Heart right ventricle (tissue), 16 donors: ENCODE measurements at regions not wholly inside any gene's neighbourhood (a gene's known extent, or its start where the extent isn't known, plus 50 kb on each side); places are given as distances from the start of the nearest gene placed in this dataset.

ENCODE experiments used
- ATAC-seq, 8 donors: fragments of 200-7000 bp; cut with Tn5 transposase; one replicate each; pipeline ENCODE4 v1.9.1; 2020; ENCODE audit warnings: mild to moderate bottlenecking in 8 of 8, moderate library complexity in 8 of 8, moderate number of reproducible peaks in 1 of 8
- DNase-seq, 2 donors: peaks; one replicate each; pipeline ENCODE4 v3.0.0-alpha.2; 2020
- H3K27ac ChIP-seq, 10 donors: fragments of 200-600 bp; sonication (generic) in 2 of 10; one replicate each; pipeline versions ENCODE4 v1.5.0 to v1.8.0; 2020 to 2022; ENCODE audit warnings: mild to moderate bottlenecking in 3 of 10
- H3K27me3 ChIP-seq, 7 donors: fragments of 200-600 bp; one replicate each; pipeline ENCODE4 v1.8.0; 2021 to 2022; ENCODE audit warnings: mild to moderate bottlenecking in 2 of 7
- H3K36me3 ChIP-seq, 9 donors: fragments of 200-600 bp; sonication (generic) in 1 of 9; one replicate each; pipeline versions ENCODE4 v1.5.0 to v1.8.0; 2020 to 2022; ENCODE audit warnings: mild to moderate bottlenecking in 2 of 9
- H3K4me1 ChIP-seq, 9 donors: fragments of 200-600 bp; sonication (generic) in 1 of 9; one replicate each; pipeline versions ENCODE4 v1.5.0 to v1.8.0; 2020 to 2022; ENCODE audit warnings: mild to moderate bottlenecking in 4 of 9
- H3K4me3 ChIP-seq, 10 donors: fragments of 200-600 bp; sonication (generic) in 2 of 10; one replicate each; pipeline versions ENCODE4 v1.5.0 to v1.8.0; 2020 to 2022; ENCODE audit warnings: mild to moderate bottlenecking in 7 of 10, moderate library complexity in 2 of 10
- H3K9me3 ChIP-seq, 11 donors: fragments of 200-600 bp in 10 of 11; sonication (generic) in 2 of 11; one replicate each; pipeline versions ENCODE4 v1.5.0 to v1.8.0; 2013 to 2022; ENCODE audit warnings: mild to moderate bottlenecking in 2 of 11, control low read depth in 1 of 11, moderate library complexity in 1 of 11
- WGBS, 2 donors: extraction: QIAGEN DNeasy Blood & Tissue Kit; methylation state at CpG; one replicate each; pipeline ENCODE4 v1.1.7; 2013; ENCODE audit warnings: inconsistent platforms in 1 of 2; 5-methylcytosine and 5-hydroxymethylcytosine counted together
- intact Hi-C, 10 donors: fragments of 100-400 bp; cut with DNase I; formaldehyde crosslinking; loops; one replicate each; pipeline versions ENCODE4 v1.11.1 to v1.14.2; 2022
- TF ChIP-seq, protein P1 (sequence below), 9 donors: fragments of 200-600 bp; sonication (generic) in 2 of 9; IDR thresholded peaks; one replicate each; pipeline versions ENCODE4 v1.5.0 to v1.8.0; 2021 to 2022; ENCODE audit warnings: antibody characterized with exemption in 9 of 9, mild to moderate bottlenecking in 5 of 9, moderate library complexity in 1 of 9
- donor health status: Arrhythmogenic right ventricular cardiomyopathy.
- donor health status: ischemic (EF 13 %, LVEDD 7.1; RV severe dilation, severe dysfunction).
- donor health status: healthy with polysubstance abuse.
- donor health status: DM: no; HTN: yes; CAD: no.
- donor health status: DM: no; HTN: no; CAD: no.
- donor health status: ischemic (EF 25% LVEDD 6.9; RV normal size, moderate dysfunction).
- donor health status: ischemic (EF 25% LVEDD 5.7; RV mildly dilated, moderate dysfunction).
- donor health status: healthy.
- donor health status: DM: yes; HTN: yes; CAD: no.
- donor health status: Ischemic cardiomyopathy.
- donor health status: ischemic (EF 35%, LVEDD 5.7; RV mildly dilated, moderate dysfunction).
- donor health status: nonischemic (EF 11% LVEDD 7.7; RV severe dilation, severe dysfunction).
- donor health status: DM: yes; HTN: yes; CAD: no.
- donor health status: PGD.
- donor health status: ischemic (EF 29% LVEDD 5.4; RV normal size, mild dysfunction).
- donor health status: nonischemic (EF 23%, LVEDD 6.1; RV moderate dilation, normal function).

GRCh38 chr3:31367518-31367917 lies 165.2 kb upstream of the STT3B start:
- intact Hi-C loops = no loop called here
- DNase-seq = no peak
- H3K27me3 ChIP-seq = no peaks in the 10 kb centered on the region
- H3K9me3 ChIP-seq = peaks cover 0 to 3% (median 0%) of the 10 kb centered on the region in 11 donors
- 94 to 96% methylated on average over 2 of the region's 2 CpGs for WGBS, 2 donors
- TF ChIP-seq, protein P1, sequence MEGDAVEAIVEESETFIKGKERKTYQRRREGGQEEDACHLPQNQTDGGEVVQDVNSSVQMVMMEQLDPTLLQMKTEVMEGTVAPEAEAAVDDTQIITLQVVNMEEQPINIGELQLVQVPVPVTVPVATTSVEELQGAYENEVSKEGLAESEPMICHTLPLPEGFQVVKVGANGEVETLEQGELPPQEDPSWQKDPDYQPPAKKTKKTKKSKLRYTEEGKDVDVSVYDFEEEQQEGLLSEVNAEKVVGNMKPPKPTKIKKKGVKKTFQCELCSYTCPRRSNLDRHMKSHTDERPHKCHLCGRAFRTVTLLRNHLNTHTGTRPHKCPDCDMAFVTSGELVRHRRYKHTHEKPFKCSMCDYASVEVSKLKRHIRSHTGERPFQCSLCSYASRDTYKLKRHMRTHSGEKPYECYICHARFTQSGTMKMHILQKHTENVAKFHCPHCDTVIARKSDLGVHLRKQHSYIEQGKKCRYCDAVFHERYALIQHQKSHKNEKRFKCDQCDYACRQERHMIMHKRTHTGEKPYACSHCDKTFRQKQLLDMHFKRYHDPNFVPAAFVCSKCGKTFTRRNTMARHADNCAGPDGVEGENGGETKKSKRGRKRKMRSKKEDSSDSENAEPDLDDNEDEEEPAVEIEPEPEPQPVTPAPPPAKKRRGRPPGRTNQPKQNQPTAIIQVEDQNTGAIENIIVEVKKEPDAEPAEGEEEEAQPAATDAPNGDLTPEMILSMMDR (IDR thresholded peaks at IDR 0.05) = no peak
- ATAC-seq = no peak
- no peaks in the 10 kb centered on the region for H3K36me3 ChIP-seq
- H3K4me3 ChIP-seq = no peak overlapping the region
- H3K27ac ChIP-seq = no peak overlapping the region
- peaks cover 0 to 3% (median 0%) of the 10 kb centered on the region in 9 donors for H3K4me1 ChIP-seq

- Histone ChIP-seq H3K27me3 (no peaks in the 10 kb centered on the region), H3K27ac (peak overlapping the region in 2 of 10 donors; percentile 7 to 17), H3K4me3 (no peak overlapping the region), H3K36me3 (no peaks in the 10 kb centered on the region), H3K9me3 (peaks cover 0 to 3% (median 0%) of the 10 kb centered on the region in 11 donors), H3K4me1 (peaks cover 0 to 3% (median 0%) of the 10 kb centered on the region in 9 donors)
- DNase-seq (no peak), ATAC-seq (peak in 2 of 8 donors; percentile 51 to 57)
- intact Hi-C loops = no loop called here
- TF ChIP-seq, protein P1 (IDR thresholded peaks at IDR 0.05) = no peak
- WGBS, 2 donors = 63 to 77% methylated on average over 2 of the region's 2 CpGs
These were observed 162.9 kb upstream of the STT3B start for GRCh38 chr3:31369637-31370379.

- Histone ChIP-seq H3K4me1 (peaks cover 0 to 3% (median 0%) of the 10 kb centered on the region in 9 donors), H3K36me3 (no peaks in the 10 kb centered on the region), H3K4me3 (no peak overlapping the region), H3K27me3 (no peaks in the 10 kb centered on the region), H3K27ac (no peak overlapping the region), H3K9me3 (peaks cover 0 to 3% (median 0%) of the 10 kb centered on the region in 11 donors)
- DNase-seq = no peak
- TF ChIP-seq, protein P1 (IDR thresholded peaks at IDR 0.05) = no peak
- peak in 1 of 8 donors; percentile 29 for ATAC-seq
- intact Hi-C loops = no loop called here
These were observed 162.4 kb upstream of the STT3B start for GRCh38 chr3:31370380-31370666.

DNA sequence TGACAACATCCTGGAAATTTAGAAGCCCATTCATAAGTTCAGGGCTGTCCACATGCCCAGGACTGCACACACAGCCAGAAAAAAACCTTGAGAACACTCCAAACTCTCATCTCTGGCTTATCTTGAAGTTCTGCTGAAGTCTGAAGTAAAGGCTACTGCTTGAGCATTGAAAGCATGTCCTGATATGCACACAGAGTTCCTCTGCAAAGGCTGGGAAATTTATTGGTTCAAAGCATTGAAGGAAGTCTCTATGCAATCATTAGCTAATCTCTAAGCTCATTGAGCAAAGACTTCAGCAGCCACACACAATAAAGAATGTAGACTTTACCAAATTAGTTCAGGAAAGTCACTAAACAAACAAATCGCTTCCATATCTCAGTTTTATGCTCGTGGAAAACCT lies 162.0 kb upstream of the STT3B start:
- H3K9me3 ChIP-seq = peaks cover 0 to 3% (median 0%) of the 10 kb centered on the region in 11 donors
- no peaks in the 10 kb centered on the region for H3K36me3 ChIP-seq
- H3K27me3 ChIP-seq = no peaks in the 10 kb centered on the region
- WGBS, 2 donors = 58 to 67% methylated on average over 2 of the region's 2 CpGs
- peak in 3 of 8 donors; percentile 46 to 75 (median 46) for ATAC-seq
- intact Hi-C loops = no loop called here
- TF ChIP-seq, protein P1 (IDR thresholded peaks at IDR 0.05) = no peak
- DNase-seq = no peak
- H3K4me1 ChIP-seq = peaks cover 0 to 3% (median 0%) of the 10 kb centered on the region in 9 donors
- no peak overlapping the region for H3K27ac ChIP-seq
- H3K4me3 ChIP-seq = no peak overlapping the region
